Natural killer cell (primary cell): ENCODE measurements at regions not wholly inside any gene's neighbourhood (a gene's known extent, or its start where the extent isn't known, plus 50 kb on each side); places are given as distances from the start of the nearest gene placed in this dataset.

Source experiments
- ATAC-seq, 3 donors: fragments of 150-1000 bp in 2 of 3; fragments of 200-7000 bp in 1 of 3; cut with Tn5 transposase; 1 replicate in 1 of 3; 2 replicates in 2 of 3; pipeline ENCODE4 v1.10.0; 2021; ENCODE audit warnings: mild to moderate bottlenecking in 2 of 3, moderate library complexity in 2 of 3
- DNase-seq, 2 donors: peaks; one replicate each; pipeline versions ENCODE4 v3.0.0 to v3.0.0-alpha.2; 2013 to 2021; ENCODE audit warnings: mixed read lengths in 1 of 2
- H3K27ac ChIP-seq: one replicate; pipeline ENCODE4 v1.5.1; 2013; ENCODE audit warnings: mild to moderate bottlenecking, low read length
- H3K27me3 ChIP-seq: one replicate; pipeline ENCODE4 v1.6.1; 2013; ENCODE audit warnings: low read length; ENCODE audit not compliant: control insufficient read depth, insufficient read depth
- H3K36me3 ChIP-seq: one replicate; pipeline ENCODE4 v1.6.1; 2013; ENCODE audit warnings: low read length; ENCODE audit not compliant: control insufficient read depth, insufficient read depth
- H3K4me1 ChIP-seq: one replicate; pipeline ENCODE4 v1.6.1; 2013; ENCODE audit warnings: low read length; ENCODE audit not compliant: control insufficient read depth, insufficient read depth
- H3K4me3 ChIP-seq: one replicate; pipeline ENCODE4 v1.5.1; 2013; ENCODE audit warnings: low read length
- H3K9me3 ChIP-seq: one replicate; pipeline ENCODE4 v1.6.1; 2013; ENCODE audit warnings: low read length; ENCODE audit not compliant: control insufficient read depth, insufficient read depth
- H3K27ac Mint-ChIP-seq, 2 donors: one replicate each; pipeline ENCODE4 v1.8.0; 2022; ENCODE audit warnings: mild to moderate bottlenecking in 2 of 2, mixed read lengths in 2 of 2, moderate library complexity in 1 of 2
- H3K27me3 Mint-ChIP-seq, 2 donors: one replicate each; pipeline ENCODE4 v1.8.0; 2022; ENCODE audit warnings: low read depth in 2 of 2, mixed read lengths in 2 of 2
- H3K36me3 Mint-ChIP-seq: one replicate; pipeline ENCODE4 v1.8.0; 2022; ENCODE audit warnings: mixed read lengths
- H3K4me1 Mint-ChIP-seq, 2 donors: one replicate each; pipeline ENCODE4 v1.8.0; 2022; ENCODE audit warnings: mixed read lengths in 2 of 2
- H3K4me3 Mint-ChIP-seq: one replicate; pipeline ENCODE4 v1.8.0; 2022; ENCODE audit warnings: mild to moderate bottlenecking, moderate library complexity, mixed read lengths
- H3K9me3 Mint-ChIP-seq, 2 donors: one replicate each; pipeline ENCODE4 v1.8.0; 2022; ENCODE audit warnings: mixed read lengths in 2 of 2
- WGBS: methylation state at CpG from one replicate; pipeline ENCODE4 v1.1.7; 2013; ENCODE audit warnings: missing lambda C conversion rate; ENCODE audit not compliant: insufficient coverage; 5-methylcytosine and 5-hydroxymethylcytosine counted together
- intact Hi-C: fragments of 100-400 bp; cut with micrococcal nuclease; formaldehyde crosslinking; loops from one replicate; pipeline ENCODE4 v1.14.2; 2022
- TF ChIP-seq, protein P1 (sequence below): fragments of 200-600 bp; IDR thresholded peaks from one replicate; pipeline ENCODE4 v1.8.0; 2022; ENCODE audit warnings: antibody characterized with exemption

DNA sequence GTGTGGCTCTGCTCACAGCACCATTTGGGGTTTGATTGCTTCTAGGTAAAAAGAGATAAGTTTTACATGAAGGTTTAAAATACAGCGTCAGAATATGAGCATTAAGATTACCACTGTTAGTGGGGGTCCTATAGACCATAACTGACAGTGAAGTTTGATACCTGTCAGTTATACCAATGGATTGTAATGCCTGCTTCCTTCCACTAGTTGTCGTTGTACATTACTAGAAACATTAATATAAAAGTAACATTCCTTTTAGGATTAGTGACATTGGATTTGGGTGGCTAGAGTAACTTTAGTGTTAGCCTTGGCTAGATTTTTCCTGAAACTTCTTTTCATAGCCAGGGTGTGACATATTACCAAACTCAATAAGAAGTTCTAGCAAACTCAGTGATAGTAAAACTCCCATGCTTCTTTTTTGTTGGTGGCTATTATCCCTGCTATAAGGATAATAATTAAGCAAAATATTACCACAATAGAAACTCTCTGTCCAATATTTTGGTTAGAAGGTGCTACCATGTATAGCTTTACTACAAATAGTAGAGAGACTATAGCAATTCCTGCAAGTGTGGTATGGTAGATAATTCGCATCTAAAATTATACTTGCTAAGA, 57.1 kb downstream of the FAM181B start:
- Mint-ChIP-seq H3K27me3 (peaks cover 2 to 10% of the 10 kb centered on the region in 2 donors), H3K27ac (no peak overlapping the region), H3K4me1 (no peaks in the 10 kb centered on the region), H3K4me3 (no peak overlapping the region), H3K36me3 (no peaks in the 10 kb centered on the region), H3K9me3 (no peaks in the 10 kb centered on the region)
- Histone ChIP-seq H3K4me3 (no peak overlapping the region), H3K36me3 (no peaks in the 10 kb centered on the region), H3K9me3 (no peaks in the 10 kb centered on the region), H3K27me3 (no peaks in the 10 kb centered on the region), H3K4me1 (no peaks in the 10 kb centered on the region), H3K27ac (no peak overlapping the region)
- ATAC-seq, result no peak
- TF ChIP-seq, protein P1, sequence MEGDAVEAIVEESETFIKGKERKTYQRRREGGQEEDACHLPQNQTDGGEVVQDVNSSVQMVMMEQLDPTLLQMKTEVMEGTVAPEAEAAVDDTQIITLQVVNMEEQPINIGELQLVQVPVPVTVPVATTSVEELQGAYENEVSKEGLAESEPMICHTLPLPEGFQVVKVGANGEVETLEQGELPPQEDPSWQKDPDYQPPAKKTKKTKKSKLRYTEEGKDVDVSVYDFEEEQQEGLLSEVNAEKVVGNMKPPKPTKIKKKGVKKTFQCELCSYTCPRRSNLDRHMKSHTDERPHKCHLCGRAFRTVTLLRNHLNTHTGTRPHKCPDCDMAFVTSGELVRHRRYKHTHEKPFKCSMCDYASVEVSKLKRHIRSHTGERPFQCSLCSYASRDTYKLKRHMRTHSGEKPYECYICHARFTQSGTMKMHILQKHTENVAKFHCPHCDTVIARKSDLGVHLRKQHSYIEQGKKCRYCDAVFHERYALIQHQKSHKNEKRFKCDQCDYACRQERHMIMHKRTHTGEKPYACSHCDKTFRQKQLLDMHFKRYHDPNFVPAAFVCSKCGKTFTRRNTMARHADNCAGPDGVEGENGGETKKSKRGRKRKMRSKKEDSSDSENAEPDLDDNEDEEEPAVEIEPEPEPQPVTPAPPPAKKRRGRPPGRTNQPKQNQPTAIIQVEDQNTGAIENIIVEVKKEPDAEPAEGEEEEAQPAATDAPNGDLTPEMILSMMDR, result no peak
- intact Hi-C loops, result no loop called here
- no peak for DNase-seq
- WGBS, result no CpG with 5 or more reads among the region's 3 CpGs

DNA sequence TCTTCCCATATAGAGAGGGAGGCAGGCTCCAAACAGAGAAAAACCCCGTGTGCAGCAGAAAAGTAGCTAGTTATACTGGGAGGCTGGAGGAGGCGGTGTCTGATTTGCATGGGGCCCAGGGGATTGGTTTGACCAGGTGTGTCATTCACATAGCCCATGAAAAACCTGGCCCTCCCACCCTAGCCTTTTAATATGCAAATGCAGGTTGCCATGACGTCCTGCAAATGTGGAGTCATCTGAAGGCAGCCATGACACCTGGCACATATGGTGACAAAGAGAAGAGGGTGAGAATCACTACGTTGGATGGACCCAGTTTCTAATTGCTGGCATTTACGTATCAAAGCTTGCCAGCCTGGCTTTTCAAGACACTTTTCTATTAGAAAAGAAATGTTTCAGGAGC, 57.8 kb downstream of the FAM181B start:
- DNase-seq (no peak), ATAC-seq (no peak)
- H3K9me3 Mint-ChIP-seq, result no peaks in the 10 kb centered on the region
- no peaks in the 10 kb centered on the region for H3K36me3 Mint-ChIP-seq
- Histone ChIP-seq H3K36me3 (no peaks in the 10 kb centered on the region), H3K27me3 (no peaks in the 10 kb centered on the region), H3K9me3 (no peaks in the 10 kb centered on the region), H3K27ac (no peak overlapping the region), H3K4me3 (no peak overlapping the region), H3K4me1 (no peaks in the 10 kb centered on the region)
- no peak overlapping the region for H3K4me3 Mint-ChIP-seq
- WGBS, result 71% methylated on average over 5 of the region's 5 CpGs
- no peaks in the 10 kb centered on the region for H3K4me1 Mint-ChIP-seq
- peaks cover 2 to 10% of the 10 kb centered on the region in 2 donors for H3K27me3 Mint-ChIP-seq
- intact Hi-C loops, result no loop called here
- H3K27ac Mint-ChIP-seq, result no peak overlapping the region
- TF ChIP-seq, protein P1, result no peak

DNA sequence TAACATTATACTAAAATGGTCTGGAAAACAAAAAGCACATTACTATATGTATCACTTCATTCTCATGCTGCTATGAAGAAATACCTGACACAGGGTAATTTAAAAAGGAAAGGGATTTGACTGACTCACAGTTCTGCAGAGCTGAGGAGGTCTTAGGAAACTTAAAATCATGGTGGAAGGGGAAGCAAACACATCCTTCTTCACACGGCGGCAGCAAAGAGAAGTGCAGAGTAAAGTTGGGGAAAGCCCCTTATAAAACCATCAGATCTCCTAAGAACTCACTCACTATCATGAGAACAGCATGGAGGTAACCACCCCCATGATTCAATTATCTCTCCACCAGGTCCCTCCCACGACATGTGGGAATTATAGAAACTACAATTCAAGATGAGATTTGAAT, 60.0 kb downstream of the FAM181B start:
- H3K4me1 ChIP-seq, result no peaks in the 10 kb centered on the region
- DNase-seq, result no peak
- Mint-ChIP-seq H3K27me3 (peaks cover 6 to 10% of the 10 kb centered on the region in 2 donors), H3K36me3 (peaks cover 7% of the 10 kb centered on the region), H3K4me1 (no peaks in the 10 kb centered on the region), H3K4me3 (no peak overlapping the region), H3K9me3 (peaks cover 0 to 2% of the 10 kb centered on the region in 2 donors), H3K27ac (no peak overlapping the region)
- H3K4me3 ChIP-seq, result no peak overlapping the region
- H3K9me3 ChIP-seq, result no peaks in the 10 kb centered on the region
- intact Hi-C loops, result no loop called here
- no peaks in the 10 kb centered on the region for H3K36me3 ChIP-seq
- TF ChIP-seq, protein P1, result no peak
- 100% methylated on average over 1 of the region's 3 CpGs for WGBS
- no peak for ATAC-seq
- H3K27ac ChIP-seq, result no peak overlapping the region
- H3K27me3 ChIP-seq, result no peaks in the 10 kb centered on the region

- peaks cover 10 to 11% of the 10 kb centered on the region in 2 donors for H3K27me3 Mint-ChIP-seq
- TF ChIP-seq, protein P1, result no peak
- no peak overlapping the region for H3K27ac Mint-ChIP-seq
- Histone ChIP-seq H3K4me3 (no peak overlapping the region), H3K9me3 (no peaks in the 10 kb centered on the region), H3K4me1 (no peaks in the 10 kb centered on the region), H3K27ac (no peak overlapping the region), H3K27me3 (no peaks in the 10 kb centered on the region), H3K36me3 (no peaks in the 10 kb centered on the region)
- intact Hi-C loops, result no loop called here
- DNase-seq (no peak), ATAC-seq (no peak)
- 78% methylated on average over 1 of the region's 1 CpG for WGBS
- H3K4me1 Mint-ChIP-seq, result no peaks in the 10 kb centered on the region
- H3K9me3 Mint-ChIP-seq, result peaks cover 0 to 2% of the 10 kb centered on the region in 2 donors
- no peak overlapping the region for H3K4me3 Mint-ChIP-seq
- H3K36me3 Mint-ChIP-seq, result peaks cover 7% of the 10 kb centered on the region
Measured at GRCh38 chr11:82671451-82671850, 62.2 kb downstream of the FAM181B start.
